ENCODE measurements at regions not wholly inside any gene's neighbourhood (a gene's known extent, or its start where the extent isn't known, plus 50 kb on each side); places are given as distances from the start of the nearest gene placed in this dataset.

DNA sequence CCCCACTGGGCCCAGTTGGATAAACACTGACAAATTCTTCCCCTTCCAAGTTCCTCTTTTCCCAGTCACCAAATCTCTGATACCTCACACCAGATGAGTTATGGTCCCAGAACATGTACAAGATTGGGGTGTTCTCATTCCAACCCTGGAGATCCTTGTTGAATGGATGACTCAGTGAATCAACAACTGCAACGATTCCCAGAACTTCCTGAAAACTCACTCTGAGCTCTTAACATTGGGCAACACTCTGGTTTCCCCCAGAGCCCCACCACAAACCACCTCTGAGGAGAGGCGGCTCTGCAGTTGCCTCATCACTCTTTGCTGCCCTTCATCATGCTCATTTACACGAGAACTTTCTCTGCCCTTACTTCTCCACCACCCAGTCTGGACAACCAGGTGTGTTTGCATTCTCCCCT, 115.2 kb downstream of the MRPL14 start (continued):
- TF ChIP-seq, protein P1, sequence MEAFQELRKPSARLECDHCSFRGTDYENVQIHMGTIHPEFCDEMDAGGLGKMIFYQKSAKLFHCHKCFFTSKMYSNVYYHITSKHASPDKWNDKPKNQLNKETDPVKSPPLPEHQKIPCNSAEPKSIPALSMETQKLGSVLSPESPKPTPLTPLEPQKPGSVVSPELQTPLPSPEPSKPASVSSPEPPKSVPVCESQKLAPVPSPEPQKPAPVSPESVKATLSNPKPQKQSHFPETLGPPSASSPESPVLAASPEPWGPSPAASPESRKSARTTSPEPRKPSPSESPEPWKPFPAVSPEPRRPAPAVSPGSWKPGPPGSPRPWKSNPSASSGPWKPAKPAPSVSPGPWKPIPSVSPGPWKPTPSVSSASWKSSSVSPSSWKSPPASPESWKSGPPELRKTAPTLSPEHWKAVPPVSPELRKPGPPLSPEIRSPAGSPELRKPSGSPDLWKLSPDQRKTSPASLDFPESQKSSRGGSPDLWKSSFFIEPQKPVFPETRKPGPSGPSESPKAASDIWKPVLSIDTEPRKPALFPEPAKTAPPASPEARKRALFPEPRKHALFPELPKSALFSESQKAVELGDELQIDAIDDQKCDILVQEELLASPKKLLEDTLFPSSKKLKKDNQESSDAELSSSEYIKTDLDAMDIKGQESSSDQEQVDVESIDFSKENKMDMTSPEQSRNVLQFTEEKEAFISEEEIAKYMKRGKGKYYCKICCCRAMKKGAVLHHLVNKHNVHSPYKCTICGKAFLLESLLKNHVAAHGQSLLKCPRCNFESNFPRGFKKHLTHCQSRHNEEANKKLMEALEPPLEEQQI (IDR thresholded peaks at IDR 0.05) = no peak
- no peak for TF ChIP-seq ZFX (CRISPR knock-in tag; IDR thresholded peaks at IDR 0.05)
- peak; percentile 60 for TF ChIP-seq FOS (IDR thresholded peaks at IDR 0.05; ENCODE audit: extremely low read depth, insufficient read length)
- peak in 1 of 2 experiments; percentile 24; a peak in 1 of 4 replicates for TF ChIP-seq MAZ (CRISPR knock-in tag; conservative IDR thresholded peaks at IDR 0.05 in 1 of 2, IDR thresholded peaks at IDR 0.05 in 1 of 2)
- TF ChIP-seq, protein P2, sequence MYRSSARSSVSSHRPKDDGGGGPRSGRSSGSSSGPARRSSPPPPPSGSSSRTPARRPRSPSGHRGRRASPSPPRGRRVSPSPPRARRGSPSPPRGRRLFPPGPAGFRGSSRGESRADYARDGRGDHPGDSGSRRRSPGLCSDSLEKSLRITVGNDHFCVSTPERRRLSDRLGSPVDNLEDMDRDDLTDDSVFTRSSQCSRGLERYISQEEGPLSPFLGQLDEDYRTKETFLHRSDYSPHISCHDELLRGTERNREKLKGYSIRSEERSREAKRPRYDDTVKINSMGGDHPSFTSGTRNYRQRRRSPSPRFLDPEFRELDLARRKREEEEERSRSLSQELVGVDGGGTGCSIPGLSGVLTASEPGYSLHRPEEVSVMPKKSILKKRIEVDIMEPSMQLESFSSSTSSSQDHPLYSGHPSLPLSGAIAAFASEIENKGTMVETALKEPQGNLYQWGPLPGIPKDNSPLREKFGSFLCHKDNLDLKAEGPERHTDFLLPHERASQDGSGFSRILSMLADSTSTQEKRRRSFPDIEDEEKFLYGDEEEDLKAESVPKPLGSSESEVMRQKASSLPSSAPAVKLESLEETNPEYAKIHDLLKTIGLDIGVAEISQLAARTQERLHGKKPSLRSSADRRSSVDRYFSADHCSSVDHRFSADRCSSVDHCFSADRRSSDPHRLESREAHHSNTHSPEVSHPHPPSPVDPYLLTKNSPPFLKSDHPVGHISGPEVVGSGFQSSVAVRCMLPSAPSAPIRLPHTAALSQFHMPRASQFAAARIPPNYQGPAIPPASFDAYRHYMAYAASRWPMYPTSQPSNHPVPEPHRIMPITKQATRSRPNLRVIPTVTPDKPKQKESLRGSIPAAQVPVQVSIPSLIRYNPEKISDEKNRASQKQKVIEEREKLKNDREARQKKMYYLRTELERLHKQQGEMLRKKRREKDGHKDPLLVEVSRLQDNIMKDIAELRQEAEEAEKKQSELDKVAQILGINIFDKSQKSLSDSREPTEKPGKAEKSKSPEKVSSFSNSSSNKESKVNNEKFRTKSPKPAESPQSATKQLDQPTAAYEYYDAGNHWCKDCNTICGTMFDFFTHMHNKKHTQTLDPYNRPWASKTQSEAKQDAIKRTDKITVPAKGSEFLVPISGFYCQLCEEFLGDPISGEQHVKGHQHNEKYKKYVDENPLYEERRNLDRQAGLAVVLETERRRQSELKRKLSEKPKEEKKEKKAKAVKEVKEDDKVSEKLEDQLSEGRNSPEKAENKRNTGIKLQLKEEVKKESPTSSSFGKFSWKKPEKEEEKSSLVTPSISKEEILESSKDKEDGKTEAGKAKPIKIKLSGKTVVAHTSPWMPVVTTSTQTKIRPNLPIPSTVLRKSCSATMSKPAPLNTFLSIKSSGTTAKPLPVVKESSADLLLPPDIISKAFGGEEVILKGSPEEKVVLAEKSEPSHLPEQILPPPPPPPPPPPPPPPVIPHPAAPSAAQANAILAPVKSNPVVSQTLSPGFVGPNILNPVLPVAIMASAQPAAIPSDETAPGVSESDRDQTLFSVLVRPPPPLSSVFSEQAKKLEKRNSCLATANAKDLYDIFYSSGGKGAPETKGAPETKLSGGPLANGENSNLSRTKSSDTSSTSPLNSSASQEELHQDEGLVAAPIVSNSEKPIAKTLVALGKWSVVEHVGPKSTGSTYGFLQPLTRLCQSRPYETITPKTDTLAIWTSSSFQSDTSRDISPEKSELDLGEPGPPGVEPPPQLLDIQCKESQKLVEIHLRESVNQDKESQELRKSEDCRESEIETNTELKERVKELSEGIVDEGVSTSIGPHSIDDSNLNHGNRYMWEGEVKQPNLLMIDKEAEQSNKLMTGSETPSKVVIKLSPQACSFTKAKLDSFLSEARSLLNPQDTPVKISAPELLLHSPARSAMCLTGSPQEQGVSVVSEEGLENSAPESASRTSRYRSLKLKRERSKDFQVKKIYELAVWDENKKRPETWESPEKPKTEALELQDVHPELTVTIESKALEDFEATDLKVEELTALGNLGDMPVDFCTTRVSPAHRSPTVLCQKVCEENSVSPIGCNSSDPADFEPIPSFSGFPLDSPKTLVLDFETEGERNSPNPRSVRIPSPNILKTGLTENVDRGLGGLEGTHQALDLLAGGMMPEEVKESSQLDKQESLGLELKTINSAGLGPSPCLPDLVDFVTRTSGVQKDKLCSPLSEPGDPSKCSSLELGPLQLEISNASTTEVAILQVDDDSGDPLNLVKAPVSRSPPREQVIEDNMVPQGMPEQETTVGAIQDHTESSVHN (IDR thresholded peaks at IDR 0.05; ENCODE audit: borderline replicate concordance in 1 of 2, low read depth in 1 of 2) = peak in 1 of 2 experiments; percentile 61; a peak in 2 of 4 replicates
- peak; percentile 11; the same call in 1 of the 2 replicates for TF ChIP-seq TAL1 (IDR thresholded peaks at IDR 0.05)
- TF ChIP-seq, protein P3, sequence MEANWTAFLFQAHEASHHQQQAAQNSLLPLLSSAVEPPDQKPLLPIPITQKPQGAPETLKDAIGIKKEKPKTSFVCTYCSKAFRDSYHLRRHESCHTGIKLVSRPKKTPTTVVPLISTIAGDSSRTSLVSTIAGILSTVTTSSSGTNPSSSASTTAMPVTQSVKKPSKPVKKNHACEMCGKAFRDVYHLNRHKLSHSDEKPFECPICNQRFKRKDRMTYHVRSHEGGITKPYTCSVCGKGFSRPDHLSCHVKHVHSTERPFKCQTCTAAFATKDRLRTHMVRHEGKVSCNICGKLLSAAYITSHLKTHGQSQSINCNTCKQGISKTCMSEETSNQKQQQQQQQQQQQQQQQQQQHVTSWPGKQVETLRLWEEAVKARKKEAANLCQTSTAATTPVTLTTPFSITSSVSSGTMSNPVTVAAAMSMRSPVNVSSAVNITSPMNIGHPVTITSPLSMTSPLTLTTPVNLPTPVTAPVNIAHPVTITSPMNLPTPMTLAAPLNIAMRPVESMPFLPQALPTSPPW (CRISPR knock-in tag; IDR thresholded peaks at IDR 0.05) = peak; percentile 46; the same call in 1 of the 2 replicates
- peak; percentile 28 for TF ChIP-seq NEUROD1 (IDR thresholded peaks at IDR 0.05; ENCODE audit: borderline replicate concordance, low read depth, low read length, partially characterized antibody)
- TF ChIP-seq CEBPG (CRISPR knock-in tag; IDR thresholded peaks at IDR 0.05) = peak; percentile 84
- peak; percentile 96 to 97 for TF ChIP-seq CEBPG (tag; conservative IDR thresholded peaks at IDR 0.05 in 1 of 2, IDR thresholded peaks at IDR 0.05 in 1 of 2)
- TF ChIP-seq, protein P4, sequence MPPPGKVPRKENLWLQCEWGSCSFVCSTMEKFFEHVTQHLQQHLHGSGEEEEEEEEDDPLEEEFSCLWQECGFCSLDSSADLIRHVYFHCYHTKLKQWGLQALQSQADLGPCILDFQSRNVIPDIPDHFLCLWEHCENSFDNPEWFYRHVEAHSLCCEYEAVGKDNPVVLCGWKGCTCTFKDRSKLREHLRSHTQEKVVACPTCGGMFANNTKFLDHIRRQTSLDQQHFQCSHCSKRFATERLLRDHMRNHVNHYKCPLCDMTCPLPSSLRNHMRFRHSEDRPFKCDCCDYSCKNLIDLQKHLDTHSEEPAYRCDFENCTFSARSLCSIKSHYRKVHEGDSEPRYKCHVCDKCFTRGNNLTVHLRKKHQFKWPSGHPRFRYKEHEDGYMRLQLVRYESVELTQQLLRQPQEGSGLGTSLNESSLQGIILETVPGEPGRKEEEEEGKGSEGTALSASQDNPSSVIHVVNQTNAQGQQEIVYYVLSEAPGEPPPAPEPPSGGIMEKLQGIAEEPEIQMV (tag; conservative IDR thresholded peaks at IDR 0.05; ENCODE audit: low read depth) = 0 out of 2 replicates have a peak, but pooled peaks have one; percentile 13
- 0 out of 4 replicates have a peak, but pooled peaks of 1 of the 2 experiments have one; percentile 17 for TF ChIP-seq NRF1 (conservative IDR thresholded peaks at IDR 0.05 in 1 of 2, IDR thresholded peaks at IDR 0.05 in 1 of 2)
- no peak for TF ChIP-seq ZNF133 (CRISPR knock-in tag; IDR thresholded peaks at IDR 0.05)

All from K562 (cell line).